GM12865 (cell line): ENCODE measurements at regions not wholly inside any gene's neighbourhood (a gene's known extent, or its start where the extent isn't known, plus 50 kb on each side); places are given as distances from the start of the nearest gene placed in this dataset.

Source experiments
- DNase-seq: peaks from one replicate; pipeline ENCODE4 v3.0.0; 2010; ENCODE audit warnings: low read depth
- H3K4me3 ChIP-seq: 2 replicates; pipeline ENCODE4 v1.5.1; 2011; ENCODE audit warnings: mild to moderate bottlenecking, low read depth, low read length, control low read depth
- TF ChIP-seq, protein P1 (sequence below): IDR thresholded peaks from 2 replicates; pipeline ENCODE4 v1.5.1; 2011; ENCODE audit warnings: low read length, control low read depth, low read depth, inconsistent platforms; ENCODE audit not compliant: insufficient read depth; ENCODE audit errors: missing control alignments

DNA sequence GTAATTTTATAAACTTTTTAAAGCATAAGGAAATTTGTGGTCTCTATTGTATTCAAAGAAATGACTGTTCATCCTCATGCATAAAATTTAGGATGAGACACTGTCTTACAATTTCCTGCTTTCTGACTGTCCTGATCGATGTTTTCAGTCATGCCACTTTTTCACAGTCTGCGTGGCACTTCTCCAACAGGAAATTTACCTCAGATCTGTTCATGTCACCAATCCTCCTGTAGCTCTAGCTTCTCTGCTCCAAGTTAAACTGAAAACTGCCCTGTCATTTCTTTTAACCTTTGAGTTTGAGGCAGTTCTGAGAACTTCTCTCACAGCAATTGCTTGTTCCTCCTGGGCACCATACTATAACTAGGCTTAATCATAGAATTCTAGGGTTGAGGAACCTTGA lies 455.1 kb downstream of the EFNA5 start:
- TF ChIP-seq, protein P1, sequence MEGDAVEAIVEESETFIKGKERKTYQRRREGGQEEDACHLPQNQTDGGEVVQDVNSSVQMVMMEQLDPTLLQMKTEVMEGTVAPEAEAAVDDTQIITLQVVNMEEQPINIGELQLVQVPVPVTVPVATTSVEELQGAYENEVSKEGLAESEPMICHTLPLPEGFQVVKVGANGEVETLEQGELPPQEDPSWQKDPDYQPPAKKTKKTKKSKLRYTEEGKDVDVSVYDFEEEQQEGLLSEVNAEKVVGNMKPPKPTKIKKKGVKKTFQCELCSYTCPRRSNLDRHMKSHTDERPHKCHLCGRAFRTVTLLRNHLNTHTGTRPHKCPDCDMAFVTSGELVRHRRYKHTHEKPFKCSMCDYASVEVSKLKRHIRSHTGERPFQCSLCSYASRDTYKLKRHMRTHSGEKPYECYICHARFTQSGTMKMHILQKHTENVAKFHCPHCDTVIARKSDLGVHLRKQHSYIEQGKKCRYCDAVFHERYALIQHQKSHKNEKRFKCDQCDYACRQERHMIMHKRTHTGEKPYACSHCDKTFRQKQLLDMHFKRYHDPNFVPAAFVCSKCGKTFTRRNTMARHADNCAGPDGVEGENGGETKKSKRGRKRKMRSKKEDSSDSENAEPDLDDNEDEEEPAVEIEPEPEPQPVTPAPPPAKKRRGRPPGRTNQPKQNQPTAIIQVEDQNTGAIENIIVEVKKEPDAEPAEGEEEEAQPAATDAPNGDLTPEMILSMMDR: no peak
- H3K4me3 ChIP-seq: no peak overlapping the region
- no peak for DNase-seq

DNA sequence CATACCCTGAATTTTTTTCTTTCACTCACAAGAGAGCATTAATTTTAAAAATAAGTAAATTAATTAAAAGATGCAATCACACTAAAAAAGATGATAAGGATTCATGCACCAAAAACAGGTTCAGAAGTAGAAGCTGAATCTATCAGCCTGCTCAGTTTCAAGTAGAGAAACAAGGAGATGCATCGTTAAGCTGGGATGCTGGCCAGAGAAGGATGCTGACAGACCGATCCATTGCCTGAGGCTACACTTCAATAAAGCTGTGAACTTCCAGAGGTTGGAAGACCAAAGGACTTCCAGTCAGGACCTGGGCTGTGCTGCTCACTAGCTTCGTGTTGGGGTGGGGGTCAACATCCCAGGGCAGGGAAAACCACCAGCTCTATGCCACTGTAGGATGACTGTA lies 457.7 kb downstream of the EFNA5 start:
- H3K4me3 ChIP-seq: no peak overlapping the region
- TF ChIP-seq, protein P1: no peak
- DNase-seq: no peak

DNA sequence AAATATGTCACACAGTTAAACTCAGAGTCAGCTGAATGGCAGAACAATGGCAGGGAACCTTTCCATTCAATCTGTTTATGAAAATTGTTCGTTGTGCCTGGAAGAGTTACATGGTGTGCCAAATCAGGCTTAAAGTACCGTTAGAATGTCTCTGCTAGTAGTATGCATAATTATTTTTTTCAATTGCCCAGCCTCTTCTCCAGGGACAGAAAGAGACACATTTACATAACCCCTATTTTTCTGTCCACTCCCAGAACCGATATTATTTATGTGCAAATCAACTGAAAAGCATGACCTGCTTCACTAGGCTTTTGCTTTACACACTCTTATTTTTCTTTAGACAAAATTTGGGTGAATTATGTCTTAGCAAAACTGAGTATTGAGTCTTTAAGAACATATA lies 459.1 kb downstream of the EFNA5 start:
- no peak for DNase-seq
- TF ChIP-seq, protein P1: no peak
- H3K4me3 ChIP-seq: no peak overlapping the region

DNA sequence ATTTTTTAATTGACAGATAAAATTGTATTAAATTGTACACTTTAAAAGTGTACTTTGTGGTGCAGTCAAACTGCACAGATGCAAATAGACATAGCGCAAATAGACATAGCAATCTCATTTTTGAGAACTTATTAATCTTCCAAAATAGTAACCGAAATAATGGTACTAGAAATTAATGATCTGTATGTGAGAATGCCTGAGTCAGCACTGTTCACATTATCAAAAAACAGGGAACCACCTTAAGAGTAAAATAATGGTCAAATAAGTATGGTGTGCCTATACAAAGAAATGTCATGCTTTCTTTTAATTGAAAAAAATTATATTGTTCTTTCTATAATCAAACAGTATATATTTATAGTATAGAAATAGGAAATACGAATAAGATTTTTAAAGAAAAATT lies 461.9 kb downstream of the EFNA5 start:
- no peak overlapping the region for H3K4me3 ChIP-seq
- TF ChIP-seq, protein P1: no peak
- no peak for DNase-seq

DNA sequence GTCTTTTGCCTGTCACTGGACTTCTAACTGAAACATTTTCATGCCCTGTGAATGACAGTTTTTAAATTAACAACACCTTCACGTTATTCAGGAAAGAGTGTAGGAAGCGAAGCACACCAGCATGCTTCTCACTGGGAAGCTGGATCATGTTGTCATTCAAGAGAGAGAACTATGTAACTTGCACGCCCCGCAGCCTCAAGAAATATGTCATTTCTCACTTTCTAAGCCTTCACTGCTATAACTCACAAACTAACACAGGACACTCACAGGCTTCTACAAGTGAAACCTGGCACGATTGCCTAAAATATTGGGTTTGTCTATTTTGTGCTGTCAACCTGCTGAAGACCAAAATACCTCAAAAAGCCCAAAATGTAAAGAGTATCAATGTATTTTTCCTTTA lies 466.3 kb downstream of the EFNA5 start:
- TF ChIP-seq, protein P1: no peak
- DNase-seq: no peak
- no peak overlapping the region for H3K4me3 ChIP-seq

DNA sequence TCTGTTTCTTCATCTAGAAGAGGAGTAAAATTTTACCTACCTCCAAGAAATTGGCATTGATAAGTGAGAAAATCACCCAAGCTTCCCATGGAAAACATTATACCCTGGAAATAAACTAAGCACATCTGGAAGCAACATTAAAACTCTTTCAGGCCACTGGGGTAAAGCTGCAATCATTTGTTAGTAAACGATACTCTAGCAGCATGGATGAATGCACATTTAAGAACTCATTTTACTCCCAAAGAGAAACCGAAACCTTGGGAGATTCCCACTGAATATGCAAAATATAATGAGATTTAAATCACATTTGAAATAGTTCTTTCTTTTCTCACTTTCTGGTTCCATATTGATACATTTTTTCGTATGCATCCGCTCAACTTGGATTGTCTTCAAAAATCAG lies 467.5 kb downstream of the EFNA5 start:
- TF ChIP-seq, protein P1: no peak
- no peak for DNase-seq
- no peak overlapping the region for H3K4me3 ChIP-seq

DNA sequence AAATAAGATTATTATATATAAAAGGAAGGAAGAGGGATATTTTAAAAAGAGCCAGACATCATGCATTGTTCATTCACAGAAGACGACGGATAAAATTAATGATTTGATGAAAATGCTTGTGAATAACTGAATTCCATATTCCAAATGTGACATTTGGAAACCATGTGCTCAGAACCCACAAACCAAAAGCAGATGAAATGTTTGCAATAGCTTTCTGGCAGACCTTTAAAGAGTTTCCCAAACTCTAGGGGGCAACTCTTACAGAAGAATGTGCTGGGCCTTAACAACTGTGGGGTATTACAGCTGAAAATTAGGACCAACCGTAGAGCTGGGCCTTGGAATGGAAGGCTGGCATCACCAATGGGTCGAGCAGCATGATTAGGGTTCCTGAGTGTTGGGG lies 471.0 kb downstream of the EFNA5 start:
- TF ChIP-seq, protein P1: no peak
- H3K4me3 ChIP-seq: no peak overlapping the region
- DNase-seq: no peak
